ENCODE measurements at regions not wholly inside any gene's neighbourhood (a gene's known extent, or its start where the extent isn't known, plus 50 kb on each side); places are given as distances from the start of the nearest gene placed in this dataset.
"Not testable (repeated sequence)": the region's sequence is repeated elsewhere in the genome, so short reads cannot be mapped to it uniquely, and the experiment has no call there.

GRCh38 chr6:56874328-56874727 is 80.6 kb upstream of the BEND6 start:
- no peak overlapping the region for H3K27ac ChIP-seq (ENCODE audit: low read depth, low read length, poor library complexity, severe bottlenecking)
- TF ChIP-seq EZH2 (IDR thresholded peaks at IDR 0.05; ENCODE audit: borderline replicate concordance, low read length) (no peak), CTCF (IDR thresholded peaks at IDR 0.05; ENCODE audit: low read length) (no peak)
- no peak overlapping the region for H3K9ac ChIP-seq (ENCODE audit: low read length)
- no peak overlapping the region for H3K4me2 ChIP-seq (ENCODE audit: low read length)
- no peaks in the 10 kb centered on the region for H3K27me3 ChIP-seq (ENCODE audit: insufficient read depth, low read length)
- H3K4me3 ChIP-seq (ENCODE audit: low read depth, low read length, poor library complexity, severe bottlenecking) = no peak overlapping the region
- H3K36me3 ChIP-seq (ENCODE audit: insufficient read depth, low read length) = no peaks in the 10 kb centered on the region
- H2AFZ ChIP-seq (ENCODE audit: low read length) = no peak overlapping the region
- H3K4me1 ChIP-seq (ENCODE audit: insufficient read depth, low read length, severe bottlenecking) = no peaks in the 10 kb centered on the region
- no peaks in the 10 kb centered on the region for H3K9me2 ChIP-seq (ENCODE audit: low read depth, low read length)
- no peaks in the 10 kb centered on the region for H3K79me2 ChIP-seq (ENCODE audit: insufficient read depth, low read length)
- H3K9me3 ChIP-seq (ENCODE audit: low read length) = no peaks in the 10 kb centered on the region
- no peaks in the 10 kb centered on the region for H4K20me1 ChIP-seq (ENCODE audit: insufficient read depth, low read length)
- H3F3A ChIP-seq (ENCODE audit: insufficient read depth, low read length) = no peaks in the 10 kb centered on the region

GRCh38 chr6:56870053-56870452 is 84.9 kb upstream of the BEND6 start:
- not testable (repeated sequence) for H3K9me3 ChIP-seq (ENCODE audit: low read length); H3K4me3 ChIP-seq (ENCODE audit: low read depth, low read length, poor library complexity, severe bottlenecking); H3K9me2 ChIP-seq (ENCODE audit: low read depth, low read length); H3K9ac ChIP-seq (ENCODE audit: low read length); H3K79me2 ChIP-seq (ENCODE audit: insufficient read depth, low read length); H3F3A ChIP-seq (ENCODE audit: insufficient read depth, low read length); H2AFZ ChIP-seq (ENCODE audit: low read length); H3K4me2 ChIP-seq (ENCODE audit: low read length); H4K20me1 ChIP-seq (ENCODE audit: insufficient read depth, low read length); H3K27ac ChIP-seq (ENCODE audit: low read depth, low read length, poor library complexity, severe bottlenecking); H3K4me1 ChIP-seq (ENCODE audit: insufficient read depth, low read length, severe bottlenecking); H3K36me3 ChIP-seq (ENCODE audit: insufficient read depth, low read length); H3K27me3 ChIP-seq (ENCODE audit: insufficient read depth, low read length)

GRCh38 chr6:56869346-56869745 is 85.6 kb upstream of the BEND6 start:
- no peak for TF ChIP-seq CTCF (IDR thresholded peaks at IDR 0.05; ENCODE audit: low read length)
- TF ChIP-seq EZH2 (IDR thresholded peaks at IDR 0.05; ENCODE audit: borderline replicate concordance, low read length) = no peak
- Histone ChIP-seq H2AFZ (ENCODE audit: low read length) (no peak overlapping the region), H3K4me1 (ENCODE audit: insufficient read depth, low read length, severe bottlenecking) (no peaks in the 10 kb centered on the region)

GRCh38 chr6:56868687-56869086 is 86.2 kb upstream of the BEND6 start:
- no peak overlapping the region for H2AFZ ChIP-seq (ENCODE audit: low read length)
- no peaks in the 10 kb centered on the region for H3K9me2 ChIP-seq (ENCODE audit: low read depth, low read length)
- H3K4me2 ChIP-seq (ENCODE audit: low read length) = no peak overlapping the region
- H3K9me3 ChIP-seq (ENCODE audit: low read length) = no peaks in the 10 kb centered on the region
- no peaks in the 10 kb centered on the region for H4K20me1 ChIP-seq (ENCODE audit: insufficient read depth, low read length)
- no peak overlapping the region for H3K4me3 ChIP-seq (ENCODE audit: low read depth, low read length, poor library complexity, severe bottlenecking)
- TF ChIP-seq EZH2 (IDR thresholded peaks at IDR 0.05; ENCODE audit: borderline replicate concordance, low read length) = no peak
- no peak for TF ChIP-seq CTCF (IDR thresholded peaks at IDR 0.05; ENCODE audit: low read length)
- H3K79me2 ChIP-seq (ENCODE audit: insufficient read depth, low read length) = no peaks in the 10 kb centered on the region
- H3K27ac ChIP-seq (ENCODE audit: low read depth, low read length, poor library complexity, severe bottlenecking) = no peak overlapping the region
- no peak overlapping the region for H3K9ac ChIP-seq (ENCODE audit: low read length)
- no peaks in the 10 kb centered on the region for H3F3A ChIP-seq (ENCODE audit: insufficient read depth, low read length)
- H3K27me3 ChIP-seq (ENCODE audit: insufficient read depth, low read length) = no peaks in the 10 kb centered on the region
- H3K36me3 ChIP-seq (ENCODE audit: insufficient read depth, low read length) = no peaks in the 10 kb centered on the region
- no peaks in the 10 kb centered on the region for H3K4me1 ChIP-seq (ENCODE audit: insufficient read depth, low read length, severe bottlenecking)

More at GRCh38 chr6:56869346-56869745, 85.6 kb upstream of the BEND6 start:
- H3K79me2 ChIP-seq (ENCODE audit: insufficient read depth, low read length) = no peaks in the 10 kb centered on the region
- H3K4me3 ChIP-seq (ENCODE audit: low read depth, low read length, poor library complexity, severe bottlenecking) = no peak overlapping the region
- no peaks in the 10 kb centered on the region for H3K9me2 ChIP-seq (ENCODE audit: low read depth, low read length)
- H3K9ac ChIP-seq (ENCODE audit: low read length) = no peak overlapping the region
- H3K27ac ChIP-seq (ENCODE audit: low read depth, low read length, poor library complexity, severe bottlenecking) = no peak overlapping the region
- no peaks in the 10 kb centered on the region for H3K36me3 ChIP-seq (ENCODE audit: insufficient read depth, low read length)
- no peaks in the 10 kb centered on the region for H3K27me3 ChIP-seq (ENCODE audit: insufficient read depth, low read length)
- H3K9me3 ChIP-seq (ENCODE audit: low read length) = no peaks in the 10 kb centered on the region
- no peaks in the 10 kb centered on the region for H3F3A ChIP-seq (ENCODE audit: insufficient read depth, low read length)
- H4K20me1 ChIP-seq (ENCODE audit: insufficient read depth, low read length) = no peaks in the 10 kb centered on the region
- H3K4me2 ChIP-seq (ENCODE audit: low read length) = no peak overlapping the region

Data from OCI-LY1 (cell line).